NB4 (cell line): ENCODE measurements at regions not wholly inside any gene's neighbourhood (a gene's known extent, or its start where the extent isn't known, plus 50 kb on each side); places are given as distances from the start of the nearest gene placed in this dataset.

Experiments used
- DNase-seq: peaks from one replicate; pipeline ENCODE4 v3.0.0; 2010; ENCODE audit warnings: low read depth
- H3K4me3 ChIP-seq: one replicate; pipeline ENCODE4 v1.5.1; 2011; ENCODE audit warnings: mild to moderate bottlenecking, low read depth, low read length, moderate library complexity
- MYC ChIP-seq: IDR thresholded peaks from 2 replicates; pipeline ENCODE4 v1.6.1; 2011; ENCODE audit warnings: low read depth, low read length
- POLR2A ChIP-seq: IDR thresholded peaks from 2 replicates; pipeline ENCODE4 v1.6.1; 2011; ENCODE audit warnings: mild to moderate bottlenecking; ENCODE audit not compliant: insufficient read length; ENCODE audit errors: extremely low read depth
- TF ChIP-seq, protein P1 (sequence below): IDR thresholded peaks from 2 replicates; pipeline ENCODE4 v1.6.1; 2011; ENCODE audit warnings: low read depth, low read length
- TF ChIP-seq, protein P2 (sequence below): IDR thresholded peaks from one replicate; pipeline ENCODE4 v1.5.1; 2012; ENCODE audit warnings: low read depth, low read length

DNA sequence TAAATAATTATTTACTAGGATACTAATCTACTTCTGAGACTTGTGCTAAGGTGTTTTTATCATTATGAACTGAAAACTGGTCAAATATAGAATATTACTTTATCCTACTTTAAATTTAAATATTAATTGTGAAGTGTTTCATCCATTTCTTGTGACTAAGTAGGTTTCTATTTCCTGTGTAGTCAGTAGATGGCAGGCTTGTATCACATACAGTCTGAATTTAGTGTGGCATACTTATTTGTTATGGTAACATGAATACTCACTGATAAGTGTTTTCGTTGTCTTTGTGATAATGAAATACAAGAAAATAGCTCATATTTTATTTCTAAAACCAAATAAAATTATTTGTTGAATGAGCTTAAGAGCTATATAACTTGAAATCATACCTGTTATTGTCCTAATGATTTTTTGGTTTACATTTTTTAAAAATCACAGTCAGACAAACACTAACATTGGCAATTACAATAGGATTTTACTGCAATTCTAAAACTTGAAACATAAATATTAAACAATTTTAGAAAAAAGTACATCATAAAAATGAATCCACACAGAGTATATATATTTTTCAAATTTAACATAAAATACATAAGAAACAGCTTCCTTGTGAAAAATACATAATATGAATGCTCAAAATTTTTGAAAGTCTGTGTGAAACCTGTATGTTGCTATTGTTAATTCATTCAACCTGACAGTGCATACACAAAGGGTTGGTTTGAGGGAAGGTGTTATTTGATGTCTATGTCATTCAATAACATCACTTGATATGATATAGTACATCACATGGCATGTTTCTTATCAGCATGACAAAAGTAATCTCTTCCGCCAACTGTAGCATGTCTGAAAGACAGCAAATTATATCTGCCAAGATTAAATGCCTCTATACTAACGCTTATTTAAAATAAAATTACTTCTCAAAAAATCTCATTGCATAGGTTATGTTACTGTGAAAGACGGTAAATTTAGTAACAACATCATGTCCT is 904.8 kb upstream of the PCDH20 start:
- no peak overlapping the region for H3K4me3 ChIP-seq
- DNase-seq = peak; percentile 63
- TF ChIP-seq, protein P1, sequence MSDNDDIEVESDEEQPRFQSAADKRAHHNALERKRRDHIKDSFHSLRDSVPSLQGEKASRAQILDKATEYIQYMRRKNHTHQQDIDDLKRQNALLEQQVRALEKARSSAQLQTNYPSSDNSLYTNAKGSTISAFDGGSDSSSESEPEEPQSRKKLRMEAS = no peak
- TF ChIP-seq, protein P2, sequence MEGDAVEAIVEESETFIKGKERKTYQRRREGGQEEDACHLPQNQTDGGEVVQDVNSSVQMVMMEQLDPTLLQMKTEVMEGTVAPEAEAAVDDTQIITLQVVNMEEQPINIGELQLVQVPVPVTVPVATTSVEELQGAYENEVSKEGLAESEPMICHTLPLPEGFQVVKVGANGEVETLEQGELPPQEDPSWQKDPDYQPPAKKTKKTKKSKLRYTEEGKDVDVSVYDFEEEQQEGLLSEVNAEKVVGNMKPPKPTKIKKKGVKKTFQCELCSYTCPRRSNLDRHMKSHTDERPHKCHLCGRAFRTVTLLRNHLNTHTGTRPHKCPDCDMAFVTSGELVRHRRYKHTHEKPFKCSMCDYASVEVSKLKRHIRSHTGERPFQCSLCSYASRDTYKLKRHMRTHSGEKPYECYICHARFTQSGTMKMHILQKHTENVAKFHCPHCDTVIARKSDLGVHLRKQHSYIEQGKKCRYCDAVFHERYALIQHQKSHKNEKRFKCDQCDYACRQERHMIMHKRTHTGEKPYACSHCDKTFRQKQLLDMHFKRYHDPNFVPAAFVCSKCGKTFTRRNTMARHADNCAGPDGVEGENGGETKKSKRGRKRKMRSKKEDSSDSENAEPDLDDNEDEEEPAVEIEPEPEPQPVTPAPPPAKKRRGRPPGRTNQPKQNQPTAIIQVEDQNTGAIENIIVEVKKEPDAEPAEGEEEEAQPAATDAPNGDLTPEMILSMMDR = peak; percentile 25
- TF ChIP-seq POLR2A = no peak
- no peak for TF ChIP-seq MYC

DNA sequence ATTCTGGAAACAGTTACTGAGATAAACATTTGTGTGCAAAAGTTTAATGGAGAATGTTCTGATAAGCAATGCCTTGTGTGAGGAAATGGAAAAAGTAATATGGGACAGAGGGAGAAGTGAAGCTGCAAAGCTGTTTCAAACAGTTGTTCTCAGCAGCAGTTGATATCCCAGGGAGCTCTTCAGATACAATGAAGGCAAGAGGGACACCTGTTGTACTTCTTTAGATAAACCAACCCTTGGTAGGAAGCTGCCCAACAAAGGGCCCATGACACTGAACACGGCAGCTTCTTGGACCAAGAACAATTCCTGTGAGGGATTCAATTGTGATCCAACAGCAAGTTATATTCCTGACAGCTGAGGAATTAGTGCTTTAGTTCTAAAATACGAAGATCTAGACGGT is 894.3 kb upstream of the PCDH20 start:
- no peak for DNase-seq
- H3K4me3 ChIP-seq = no peak overlapping the region
- TF ChIP-seq POLR2A = no peak
- TF ChIP-seq, protein P2 = no peak
- no peak for TF ChIP-seq MYC
- TF ChIP-seq, protein P1 = no peak

DNA sequence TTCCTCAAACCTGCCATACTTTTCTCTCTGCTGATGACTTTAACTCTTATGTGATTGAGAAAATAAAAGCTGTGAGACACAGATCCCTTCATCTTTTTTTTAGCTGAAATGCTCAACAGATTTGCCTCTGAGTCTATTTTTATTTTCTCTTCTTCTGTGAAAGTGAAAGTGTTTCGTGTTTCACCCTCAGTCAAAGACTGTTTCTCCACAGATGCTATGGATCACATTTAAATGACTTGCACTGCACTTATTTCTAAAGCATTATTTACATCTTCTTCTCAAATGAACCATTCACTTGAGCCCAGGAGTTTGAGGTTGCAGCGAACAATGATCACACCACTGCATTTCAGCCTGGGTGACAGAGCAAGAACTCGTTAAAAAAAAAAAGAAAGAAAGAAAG is 890.1 kb upstream of the PCDH20 start:
- no peak for DNase-seq
- H3K4me3 ChIP-seq = no peak overlapping the region
- TF ChIP-seq POLR2A (no peak), MYC (no peak)
- TF ChIP-seq, protein P1 = no peak
- TF ChIP-seq, protein P2 = no peak

DNA sequence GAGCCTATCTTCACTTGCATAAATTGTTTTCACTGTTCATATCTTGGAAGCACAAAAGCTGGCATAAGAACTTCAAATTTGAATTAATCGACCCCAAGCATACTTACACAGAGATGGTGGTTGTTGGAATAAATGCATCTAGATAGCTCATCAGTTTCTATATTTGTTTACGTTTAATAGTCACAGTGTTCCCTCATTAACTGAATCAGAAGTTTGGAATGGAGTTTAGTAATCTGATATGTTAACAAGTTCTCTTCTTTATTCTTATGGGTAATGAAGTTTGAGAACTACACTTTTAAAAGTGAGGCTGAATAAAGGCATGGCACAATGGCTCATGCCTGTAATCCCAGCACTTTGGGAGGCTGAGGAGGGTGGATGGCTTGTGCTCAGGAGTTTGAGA is 886.7 kb upstream of the PCDH20 start:
- DNase-seq = no peak
- TF ChIP-seq POLR2A (no peak), MYC (no peak)
- TF ChIP-seq, protein P1 = no peak
- TF ChIP-seq, protein P2 = no peak
- no peak overlapping the region for H3K4me3 ChIP-seq

DNA sequence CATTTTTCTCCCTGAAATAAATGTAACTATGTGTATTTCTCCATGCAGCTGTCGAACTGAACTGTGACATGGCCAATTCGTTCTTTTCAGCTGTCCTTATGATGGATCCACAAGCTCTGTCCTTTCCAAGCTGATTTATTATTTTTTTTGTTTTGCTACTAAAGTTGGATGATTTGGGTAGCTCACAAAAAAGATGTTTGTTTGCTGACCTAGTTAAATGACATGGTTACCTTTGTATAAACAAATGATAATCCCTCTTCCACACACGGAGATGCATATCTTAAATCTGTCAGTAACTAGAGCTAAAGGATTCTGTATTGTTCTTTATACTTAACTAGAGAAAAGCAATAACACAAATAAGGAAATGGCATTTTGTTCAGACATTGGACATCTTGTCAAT is 884.3 kb upstream of the PCDH20 start:
- DNase-seq = no peak
- TF ChIP-seq, protein P1 = no peak
- no peak for TF ChIP-seq MYC
- TF ChIP-seq, protein P2 = no peak
- no peak for TF ChIP-seq POLR2A
- H3K4me3 ChIP-seq = no peak overlapping the region
